Upper lobe of left lung (tissue), 4 donors: ENCODE measurements at regions not wholly inside any gene's neighbourhood (a gene's known extent, or its start where the extent isn't known, plus 50 kb on each side); places are given as distances from the start of the nearest gene placed in this dataset.

ENCODE experiments used
- CTCF ChIP-seq, 6 experiments: fragments of 450-650 bp in 4 of 6; fragments of 200-600 bp in 2 of 6; sonication (generic) in 2 of 6; IDR thresholded peaks; one replicate each; pipeline ENCODE4 v1.5.1; 2016 to 2019; ENCODE audit warnings: antibody characterized with exemption in 6 of 6
- POLR2A ChIP-seq, 4 donors: fragments of 450-650 bp; IDR thresholded peaks; one replicate each; pipeline ENCODE4 v1.5.1; 2016 to 2017; ENCODE audit warnings: antibody characterized with exemption in 4 of 4, mild to moderate bottlenecking in 2 of 4

GRCh38 chr12:102569803-102570202, 89.4 kb upstream of the IGF1 start:
- TF ChIP-seq POLR2A (IDR thresholded peaks at IDR 0.05), result no peak
- TF ChIP-seq CTCF (IDR thresholded peaks at IDR 0.05), result no peak
